H1 (cell line): ENCODE measurements at regions not wholly inside any gene's neighbourhood (a gene's known extent, or its start where the extent isn't known, plus 50 kb on each side); places are given as distances from the start of the nearest gene placed in this dataset.
A peak's percentile ranks its signal among the peaks of the same experiment; 100 is the strongest.

ENCODE experiments used
- CTCF ChIA-PET: fragments of 300-600 bp; sonication (Branson Sonifier 250); formaldehyde crosslinking; loops from one replicate; lab custom pipeline; 2021; ENCODE audit not compliant: partially characterized antibody; lab: Charles Lee
- POLR2A ChIA-PET: fragments of 300-600 bp; sonication (Branson Sonifier 250); formaldehyde crosslinking; loops from one replicate; lab custom pipeline; 2021; ENCODE audit warnings: inconsistent platforms; ENCODE audit not compliant: partially characterized antibody; lab: Charles Lee
- DNase-seq, 2 experiments: peaks; one replicate each; pipeline versions ENCODE4 v3.0.0 to v3.0.0-alpha.2; 2010 to 2022; ENCODE audit warnings: low spot score in 2 of 2, low read depth in 1 of 2, mixed read lengths in 1 of 2
- FAIRE-seq: peaks from 2 replicates; lab custom pipeline; 2011; peaks lifted over from hg19 to GRCh38; lab: Jason Lieb, UNC
- H2AFZ ChIP-seq: 2 replicates; pipeline ENCODE4 v1.8.1; 2012; ENCODE audit warnings: low read length, inconsistent platforms
- H2AK5ac ChIP-seq: 2 replicates; pipeline ENCODE4 v1.6.1; 2013; ENCODE audit warnings: low read depth, low read length
- H2BK120ac ChIP-seq: replicated peaks from 2 replicates; pipeline ENCODE3; 2013; ENCODE audit warnings: low read depth, low read length, inconsistent platforms
- H2BK12ac ChIP-seq: 2 replicates; pipeline ENCODE4 v1.6.1; 2013; ENCODE audit warnings: low read depth, low read length
- H2BK15ac ChIP-seq: 2 replicates; pipeline ENCODE4 v1.6.1; 2013; ENCODE audit warnings: low read length
- H2BK20ac ChIP-seq: 2 replicates; pipeline ENCODE4 v1.6.1; 2013; ENCODE audit warnings: low read length
- H2BK5ac ChIP-seq: 2 replicates; pipeline ENCODE4 v1.6.1; 2013; ENCODE audit warnings: low read depth, low read length
- H3K14ac ChIP-seq: 2 replicates; pipeline ENCODE4 v1.6.1; 2013; ENCODE audit warnings: inconsistent platforms; ENCODE audit not compliant: insufficient read length
- H3K18ac ChIP-seq: 2 replicates; pipeline ENCODE4 v1.6.1; 2013; ENCODE audit warnings: low read length; ENCODE audit errors: extremely low read depth
- H3K23ac ChIP-seq: 2 replicates; pipeline ENCODE4 v1.6.1; 2013; ENCODE audit warnings: inconsistent platforms; ENCODE audit not compliant: insufficient read length
- H3K23me2 ChIP-seq: 2 replicates; pipeline ENCODE4 v1.6.1; 2013; ENCODE audit warnings: low read depth, low read length
- H3K27ac ChIP-seq: 2 replicates; pipeline ENCODE4 v1.6.1; 2011; ENCODE audit warnings: low read depth, low read length, inconsistent platforms
- H3K27me3 ChIP-seq, 4 experiments: replicated peaks in 1 of 4; 1 replicate in 1 of 4; 2 replicates in 3 of 4; pipeline versions ENCODE4 v1.6.1 to v1.8.1; 2011 to 2013; ENCODE audit warnings: low read length in 3 of 4, mild to moderate bottlenecking in 3 of 4, inconsistent platforms in 2 of 4, mixed read lengths in 2 of 4, moderate library complexity in 1 of 4; ENCODE audit not compliant: control insufficient read depth in 3 of 4, insufficient read depth in 3 of 4; ENCODE audit errors: extremely low read depth in 1 of 4
- H3K36me3 ChIP-seq, 4 experiments: 2 replicates each; pipeline versions ENCODE4 v1.6.1 to v1.8.1; 2011 to 2013; ENCODE audit warnings: mild to moderate bottlenecking in 4 of 4, low read length in 3 of 4, moderate library complexity in 2 of 4, control low read depth in 1 of 4, inconsistent platforms in 1 of 4; ENCODE audit not compliant: insufficient read depth in 4 of 4, control insufficient read depth in 2 of 4
- H3K4ac ChIP-seq: replicated peaks from 2 replicates; pipeline ENCODE3; 2013; ENCODE audit warnings: low read length, low read depth, mixed read lengths, inconsistent platforms; ENCODE audit not compliant: insufficient read length
- H3K4me1 ChIP-seq, 4 experiments: replicated peaks in 1 of 4; 1 replicate in 1 of 4; 2 replicates in 3 of 4; pipeline versions ENCODE4 v1.6.1 to v1.8.1; 2011 to 2013; ENCODE audit warnings: low read length in 3 of 4, inconsistent platforms in 2 of 4, mixed read lengths in 1 of 4; ENCODE audit not compliant: insufficient read depth in 4 of 4, control insufficient read depth in 3 of 4
- H3K4me2 ChIP-seq, 2 experiments: 2 replicates each; pipeline versions ENCODE4 v1.6.1 to v1.8.1; 2011 to 2013; ENCODE audit warnings: low read depth in 2 of 2, low read length in 2 of 2, control low read depth in 1 of 2, inconsistent platforms in 1 of 2, mild to moderate bottlenecking in 1 of 2; ENCODE audit not compliant: insufficient read depth in 1 of 2
- H3K4me3 ChIP-seq, 4 experiments: fragments of 200-600, 300-600 bp in 1 of 4; sonication (generic), shearing (Covaris generic), sonication (Bioruptor Twin) in 1 of 4; 2 replicates each; pipeline versions ENCODE4 v1.5.1 to v1.8.1; 2011 to 2016; ENCODE audit warnings: low read length in 4 of 4, low read depth in 3 of 4, control low read depth in 2 of 4, inconsistent platforms in 2 of 4, mild to moderate bottlenecking in 2 of 4, mixed read lengths in 1 of 4, moderate library complexity in 1 of 4; ENCODE audit not compliant: insufficient read depth in 2 of 4; ENCODE audit errors: extremely low read depth in 1 of 4
- H3K56ac ChIP-seq: replicated peaks from 2 replicates; pipeline ENCODE3; 2013; ENCODE audit warnings: low read depth, mild to moderate bottlenecking, mixed read lengths, low read length, inconsistent platforms; ENCODE audit not compliant: insufficient read length
- H3K79me1 ChIP-seq: 2 replicates; pipeline ENCODE4 v1.6.1; 2013; ENCODE audit warnings: low read depth, low read length, control low read depth
- H3K79me2 ChIP-seq, 2 experiments: 2 replicates each; pipeline versions ENCODE4 v1.6.1 to v1.8.1; 2012 to 2013; ENCODE audit warnings: low read length in 2 of 2, mild to moderate bottlenecking in 2 of 2, inconsistent platforms in 1 of 2; ENCODE audit not compliant: insufficient read depth in 2 of 2, control insufficient read depth in 1 of 2
- H3K9ac ChIP-seq, 4 experiments: replicated peaks in 1 of 4; 1 replicate in 1 of 4; 2 replicates in 3 of 4; pipeline versions ENCODE4 v1.6.1 to v1.8.1; 2011 to 2013; ENCODE audit warnings: low read depth in 3 of 4, low read length in 3 of 4, control low read depth in 2 of 4, mild to moderate bottlenecking in 2 of 4, moderate library complexity in 2 of 4, inconsistent platforms in 1 of 4; ENCODE audit errors: extremely low read depth in 1 of 4
- H3K9me3 ChIP-seq, 2 experiments: 2 replicates each; pipeline versions ENCODE4 v1.6.1 to v1.8.1; 2012 to 2013; ENCODE audit warnings: mild to moderate bottlenecking in 2 of 2, moderate library complexity in 2 of 2, control low read depth in 1 of 2, inconsistent platforms in 1 of 2, low read depth in 1 of 2, low read length in 1 of 2, mixed read lengths in 1 of 2; ENCODE audit not compliant: insufficient read depth in 2 of 2
- H4K20me1 ChIP-seq, 2 experiments: replicated peaks in 1 of 2; 2 replicates each; pipeline versions ENCODE3 to v1.8.1; 2011 to 2013; ENCODE audit warnings: inconsistent platforms in 2 of 2, low read length in 2 of 2, mild to moderate bottlenecking in 1 of 2; ENCODE audit not compliant: insufficient read depth in 2 of 2, control insufficient read depth in 1 of 2
- H4K5ac ChIP-seq: 2 replicates; pipeline ENCODE4 v1.6.1; 2013; ENCODE audit warnings: low read length, low read depth, mixed read lengths, inconsistent platforms; ENCODE audit not compliant: insufficient read length
- H4K8ac ChIP-seq: 2 replicates; pipeline ENCODE4 v1.8.0; 2013; ENCODE audit warnings: mild to moderate bottlenecking, moderate library complexity, low read length, inconsistent platforms; ENCODE audit not compliant: insufficient read depth; ENCODE audit errors: extremely low read depth
- H4K91ac ChIP-seq: replicated peaks from 2 replicates; pipeline ENCODE3; 2013; ENCODE audit warnings: low read length, mixed read lengths, inconsistent platforms; ENCODE audit not compliant: insufficient read length
- CREB1 ChIP-seq: IDR thresholded peaks from 2 replicates; pipeline ENCODE4 v1.6.1; 2012; ENCODE audit warnings: inconsistent platforms
- E2F6 ChIP-seq: IDR thresholded peaks from 2 replicates; pipeline ENCODE4 v1.6.1; 2012; ENCODE audit warnings: inconsistent platforms
- PHF8 ChIP-seq: fragments of 200-600 bp; sonication (generic); conservative IDR thresholded peaks from 2 replicates; pipeline ENCODE4 v1.7.1; 2012; ENCODE audit warnings: low read depth, mild to moderate bottlenecking, inconsistent platforms, low read length, moderate library complexity

DNA sequence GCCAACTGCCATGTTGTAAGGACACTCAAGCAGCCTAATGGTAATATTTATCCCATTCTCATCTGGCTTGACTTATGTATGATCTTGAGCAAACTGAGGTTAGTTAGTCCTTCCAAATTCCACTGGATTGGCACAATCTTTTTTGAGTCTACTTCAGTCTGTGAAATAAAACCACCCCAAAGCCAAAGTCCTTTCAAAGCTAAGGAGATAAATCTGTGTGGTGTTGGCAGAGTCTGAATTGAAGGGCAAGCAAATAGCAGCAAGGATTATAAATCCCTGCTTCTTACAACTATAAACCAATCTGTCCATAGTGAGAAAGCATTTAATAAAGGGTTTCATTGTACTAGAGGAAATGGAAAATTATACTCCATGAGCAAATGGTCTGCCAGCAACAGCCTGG lies 233.9 kb upstream of the GLRA2 start:
- FAIRE-seq: peak; percentile 57
- POLR2A ChIA-PET: no interaction called here

More for the DNA sequence above, 233.9 kb upstream of the GLRA2 start:
- no peaks in the 10 kb centered on the region for H3K9me3 ChIP-seq
- no peak overlapping the region for H3K14ac ChIP-seq
- H2AK5ac ChIP-seq: no peak overlapping the region
- no peak overlapping the region for H2BK15ac ChIP-seq
- H4K20me1 ChIP-seq: no peaks in the 10 kb centered on the region
- H3K27me3 ChIP-seq: no peaks in the 10 kb centered on the region
- no peak overlapping the region for H4K8ac ChIP-seq
- no peak overlapping the region for H2BK120ac ChIP-seq
- no peak overlapping the region for H2BK5ac ChIP-seq
- no peaks in the 10 kb centered on the region for H3K79me1 ChIP-seq
- H3K27ac ChIP-seq: no peak overlapping the region
- H2AFZ ChIP-seq: no peak overlapping the region
- no peak for DNase-seq
- no peak overlapping the region for H3K4me3 ChIP-seq
- no peak overlapping the region for H3K56ac ChIP-seq
- no peak overlapping the region for H3K23ac ChIP-seq
- H2BK20ac ChIP-seq: no peak overlapping the region
- H4K91ac ChIP-seq: no peak overlapping the region
- CTCF ChIA-PET: no interaction called here
- H3K4ac ChIP-seq: no peak overlapping the region
- no peak overlapping the region for H3K4me2 ChIP-seq
- no peak overlapping the region for H2BK12ac ChIP-seq
- no peaks in the 10 kb centered on the region for H3K79me2 ChIP-seq
- H3K18ac ChIP-seq: no peak overlapping the region
- no peaks in the 10 kb centered on the region for H3K4me1 ChIP-seq
- no peaks in the 10 kb centered on the region for H3K23me2 ChIP-seq
- TF ChIP-seq CREB1 (no peak), PHF8 (no peak), E2F6 (no peak)
- TF ChIP-seq, all 59 proteins: peak for 0
- no peak overlapping the region for H4K5ac ChIP-seq
- H3K9ac ChIP-seq: no peak overlapping the region
- H3K36me3 ChIP-seq: no peaks in the 10 kb centered on the region
